ENCODE measurements at regions not wholly inside any gene's neighbourhood (a gene's known extent, or its start where the extent isn't known, plus 50 kb on each side); places are given as distances from the start of the nearest gene placed in this dataset.

- DNase-seq, result no peak
These were observed 165.3 kb downstream of the RNF152 start for GRCh38 chr18:61727241-61728193.

GRCh38 chr18:61724532-61724931, 168.3 kb downstream of the RNF152 start:
- DNase-seq, result no peak

GRCh38 chr18:61722247-61722646, 170.6 kb downstream of the RNF152 start:
- no peak for DNase-seq

- no peak for DNase-seq
These were observed 172.3 kb downstream of the RNF152 start for GRCh38 chr18:61720496-61720895.

- no peak for DNase-seq
These were observed 173.1 kb downstream of the RNF152 start for GRCh38 chr18:61719671-61720070.

GRCh38 chr18:61718944-61719343, 173.9 kb downstream of the RNF152 start:
- no peak for DNase-seq

GRCh38 chr18:61714421-61714820, 178.4 kb downstream of the RNF152 start:
- no peak for DNase-seq

GRCh38 chr18:61713502-61713901, 179.3 kb downstream of the RNF152 start:
- no peak for DNase-seq

GRCh38 chr18:61710082-61710620, 182.7 kb downstream of the RNF152 start:
- DNase-seq, result no peak

- no peak for DNase-seq
These were observed 186.4 kb downstream of the RNF152 start for GRCh38 chr18:61706276-61706915.

- no peak for DNase-seq
These were observed 189.3 kb downstream of the RNF152 start for GRCh38 chr18:61703508-61703907.

GRCh38 chr18:61702007-61702406, 190.8 kb downstream of the RNF152 start:
- DNase-seq, result no peak

- no peak for DNase-seq
These were observed 193.3 kb downstream of the RNF152 start for GRCh38 chr18:61699397-61700110.

GRCh38 chr18:61697306-61697909, 195.4 kb downstream of the RNF152 start:
- DNase-seq, result no peak

GRCh38 chr18:61694236-61694635, 198.6 kb downstream of the RNF152 start:
- DNase-seq, result no peak

GRCh38 chr18:61690418-61691138, 202.2 kb downstream of the RNF152 start:
- DNase-seq, result no peak

- no peak for DNase-seq
These were observed 205.5 kb downstream of the RNF152 start for GRCh38 chr18:61687317-61687716.

GRCh38 chr18:61683856-61684255, 209.0 kb downstream of the RNF152 start:
- no peak for DNase-seq

- DNase-seq, result no peak
These were observed 211.7 kb downstream of the RNF152 start for GRCh38 chr18:61681065-61681464.

- DNase-seq, result no peak
These were observed 213.0 kb downstream of the RNF152 start for GRCh38 chr18:61679836-61680235.

GRCh38 chr18:61677435-61677970, 215.3 kb downstream of the RNF152 start:
- no peak for DNase-seq

All from NCI-H1694 treated with DMSO at 0.1 percent for 48 hours (cell line).